Mesendoderm (in vitro differentiated cells): ENCODE measurements at regions not wholly inside any gene's neighbourhood (a gene's known extent, or its start where the extent isn't known, plus 50 kb on each side); places are given as distances from the start of the nearest gene placed in this dataset.

Experiments used
- DNase-seq: peaks from one replicate; pipeline ENCODE4 v3.0.0; 2013
- H2AK5ac ChIP-seq: 2 replicates; pipeline ENCODE4 v1.6.1; 2013; ENCODE audit warnings: low read length, inconsistent platforms
- H2BK120ac ChIP-seq: 2 replicates; pipeline ENCODE4 v1.6.1; 2013; ENCODE audit warnings: low read depth, mild to moderate bottlenecking, low read length, moderate library complexity, mixed read lengths
- H2BK15ac ChIP-seq: replicated peaks from 2 replicates; pipeline ENCODE4 v1.6.1; 2013; ENCODE audit warnings: low read depth, mild to moderate bottlenecking, moderate library complexity
- H2BK5ac ChIP-seq: 2 replicates; pipeline ENCODE4 v1.6.1; 2013; ENCODE audit warnings: low read length, inconsistent platforms
- H3K18ac ChIP-seq: 2 replicates; pipeline ENCODE4 v1.6.1; 2013; ENCODE audit warnings: mild to moderate bottlenecking, low read length, mixed read lengths
- H3K23ac ChIP-seq: one replicate; pipeline ENCODE4 v1.6.1; 2013; ENCODE audit warnings: low read length
- H3K27ac ChIP-seq: 2 replicates; pipeline ENCODE4 v1.5.1; 2013; ENCODE audit warnings: low read depth, mild to moderate bottlenecking, inconsistent platforms, low read length, moderate library complexity
- H3K27me3 ChIP-seq: 2 replicates; pipeline ENCODE4 v1.6.1; 2013; ENCODE audit warnings: low read length, control low read depth, mild to moderate bottlenecking, inconsistent platforms; ENCODE audit not compliant: insufficient read depth, poor library complexity
- H3K36me3 ChIP-seq: 2 replicates; pipeline ENCODE4 v1.6.1; 2013; ENCODE audit warnings: low read length, inconsistent platforms; ENCODE audit not compliant: control insufficient read depth, insufficient read depth
- H3K4ac ChIP-seq: one replicate; pipeline ENCODE4 v1.6.1; 2013; ENCODE audit warnings: low read depth, mild to moderate bottlenecking, low read length, moderate library complexity
- H3K4me1 ChIP-seq: 2 replicates; pipeline ENCODE4 v1.6.1; 2013; ENCODE audit warnings: low read depth, low read length, inconsistent platforms; ENCODE audit not compliant: control insufficient read depth
- H3K4me2 ChIP-seq: 2 replicates; pipeline ENCODE4 v1.6.1; 2013; ENCODE audit warnings: low read length
- H3K4me3 ChIP-seq: 2 replicates; pipeline ENCODE4 v1.5.1; 2013; ENCODE audit warnings: mild to moderate bottlenecking, low read length
- H3K56ac ChIP-seq: one replicate; pipeline ENCODE4 v1.6.1; 2013; ENCODE audit warnings: low read length
- H3K79me1 ChIP-seq: 2 replicates; pipeline ENCODE4 v1.6.1; 2013; ENCODE audit warnings: low read length, inconsistent platforms
- H3K79me2 ChIP-seq: 2 replicates; pipeline ENCODE4 v1.6.1; 2013; ENCODE audit warnings: mild to moderate bottlenecking, low read length; ENCODE audit not compliant: control insufficient read depth, insufficient read depth
- H3K9ac ChIP-seq: 2 replicates; pipeline ENCODE4 v1.6.1; 2013; ENCODE audit warnings: low read length, inconsistent platforms
- H4K5ac ChIP-seq: one replicate; pipeline ENCODE4 v1.6.1; 2013; ENCODE audit warnings: low read length
- H4K8ac ChIP-seq: one replicate; pipeline ENCODE4 v1.6.1; 2013; ENCODE audit warnings: low read depth, mild to moderate bottlenecking, control low read depth, low read length, moderate library complexity
- WGBS: extraction: QIAGEN DNeasy Blood & Tissue Kit; methylation state at CpG from one replicate; pipeline ENCODE4 v1.1.7; 2013; ENCODE audit warnings: low lambda C conversion rate, missing lambda C conversion rate; ENCODE audit not compliant: insufficient coverage; ENCODE audit errors: extremely low coverage; 5-methylcytosine and 5-hydroxymethylcytosine counted together

DNA sequence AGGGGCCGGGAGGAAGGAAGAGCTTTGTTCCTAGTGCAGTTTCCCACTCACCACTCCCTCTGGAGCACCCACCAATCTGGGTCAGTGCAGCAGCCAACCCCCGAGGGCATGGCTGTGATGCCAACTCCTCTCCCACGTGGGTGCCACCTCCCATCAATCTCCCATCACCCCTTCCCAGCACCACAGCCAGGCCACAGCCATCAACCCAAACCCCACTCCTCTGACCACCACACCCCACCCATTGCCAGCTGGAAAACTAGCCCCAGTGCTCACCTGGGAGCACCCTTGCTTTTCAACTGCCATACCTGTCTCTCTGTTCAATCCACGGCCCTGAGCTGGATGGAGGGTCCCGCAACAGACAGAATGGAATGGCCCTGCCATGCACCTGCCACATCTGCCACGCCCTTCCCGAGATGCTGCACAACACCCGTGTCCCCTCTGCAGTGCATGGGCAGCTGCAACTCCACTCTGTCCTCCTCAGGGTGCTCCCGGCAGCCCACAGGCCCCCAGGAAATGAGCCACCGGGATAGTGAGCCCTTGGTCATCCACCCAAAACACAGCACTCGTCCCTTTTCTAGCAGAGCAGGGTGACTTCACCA, 112.4 kb upstream of the ID2 start:
- Histone ChIP-seq H3K36me3 (no peaks in the 10 kb centered on the region), H3K79me2 (no peaks in the 10 kb centered on the region), H2BK15ac (no peak overlapping the region), H3K9ac (no peak overlapping the region), H3K4me2 (no peak overlapping the region), H3K27ac (no peak overlapping the region), H2AK5ac (no peak overlapping the region), H3K56ac (no peak overlapping the region), H3K23ac (no peak overlapping the region), H2BK120ac (no peak overlapping the region), H3K18ac (no peak overlapping the region), H4K5ac (no peak overlapping the region), H3K27me3 (no peaks in the 10 kb centered on the region), H3K79me1 (no peaks in the 10 kb centered on the region), H3K4me3 (no peak overlapping the region), H2BK5ac (no peak overlapping the region), H3K4ac (no peak overlapping the region), H3K4me1 (no peaks in the 10 kb centered on the region), H4K8ac (no peak overlapping the region)
- no peak for DNase-seq
- WGBS, result no CpG with 5 or more reads among the region's 11 CpGs

DNA sequence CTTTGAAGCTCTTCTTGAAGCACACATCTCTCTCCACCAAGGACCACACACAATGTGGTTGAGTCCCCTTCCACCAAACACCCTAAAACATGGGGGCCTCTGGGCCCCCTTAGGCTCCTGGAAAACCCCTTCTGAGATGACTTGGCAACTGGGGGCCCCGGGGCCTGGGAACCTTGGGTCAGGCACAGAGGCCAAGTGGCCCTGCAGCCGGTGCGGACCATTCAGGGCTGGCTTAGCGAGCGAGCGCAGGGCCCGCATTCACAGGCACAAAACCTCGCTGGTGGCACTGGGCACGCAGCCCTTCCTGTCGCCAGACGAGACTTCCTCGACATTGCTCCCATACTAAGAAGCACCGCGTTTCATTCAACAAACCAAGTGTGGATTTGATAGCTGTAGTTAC, 111.2 kb upstream of the ID2 start:
- H3K4ac ChIP-seq, result no peak overlapping the region
- H4K5ac ChIP-seq, result no peak overlapping the region
- H3K79me2 ChIP-seq, result no peaks in the 10 kb centered on the region
- no peaks in the 10 kb centered on the region for H3K27me3 ChIP-seq
- no peak overlapping the region for H3K18ac ChIP-seq
- H3K9ac ChIP-seq, result no peak overlapping the region
- H2BK120ac ChIP-seq, result no peak overlapping the region
- no peak overlapping the region for H3K4me2 ChIP-seq
- WGBS, result no CpG with 5 or more reads among the region's 14 CpGs
- H4K8ac ChIP-seq, result no peak overlapping the region
- no peak overlapping the region for H3K4me3 ChIP-seq
- no peaks in the 10 kb centered on the region for H3K79me1 ChIP-seq
- H3K36me3 ChIP-seq, result no peaks in the 10 kb centered on the region
- H2AK5ac ChIP-seq, result no peak overlapping the region
- no peak overlapping the region for H3K27ac ChIP-seq
- H3K56ac ChIP-seq, result no peak overlapping the region
- no peak overlapping the region for H2BK15ac ChIP-seq
- DNase-seq, result no peak
- H3K23ac ChIP-seq, result no peak overlapping the region
- H3K4me1 ChIP-seq, result no peaks in the 10 kb centered on the region
- H2BK5ac ChIP-seq, result no peak overlapping the region

DNA sequence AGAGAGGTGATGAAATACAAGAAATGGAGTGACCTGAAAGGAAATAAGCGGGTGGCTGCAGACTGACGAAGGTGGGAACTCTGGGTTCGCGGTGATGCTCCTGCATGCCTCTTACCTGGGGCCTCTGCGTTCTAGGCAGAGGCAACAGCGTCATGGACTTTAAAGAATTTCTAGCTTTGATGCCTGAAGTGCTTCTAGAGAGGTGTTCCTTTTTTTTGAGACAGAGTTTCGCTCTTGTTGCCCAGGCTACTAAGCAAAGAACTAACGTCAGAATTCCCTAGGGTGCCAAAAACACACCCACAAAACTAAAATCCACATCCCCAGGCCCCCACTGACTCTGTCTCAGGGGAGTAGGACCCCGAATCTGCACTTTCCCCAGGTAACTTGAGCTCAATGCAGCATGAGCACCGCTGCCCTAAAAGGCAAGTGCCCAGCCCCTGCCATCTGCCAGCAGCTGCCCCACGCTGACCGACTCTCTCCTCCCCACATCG, 110.5 kb upstream of the ID2 start:
- WGBS, result no CpG with 5 or more reads among the region's 13 CpGs
- Histone ChIP-seq H2BK15ac (no peak overlapping the region), H2AK5ac (no peak overlapping the region), H3K79me2 (no peaks in the 10 kb centered on the region), H3K79me1 (no peaks in the 10 kb centered on the region), H4K5ac (no peak overlapping the region), H3K23ac (no peak overlapping the region), H2BK5ac (no peak overlapping the region), H3K4me1 (no peaks in the 10 kb centered on the region), H3K9ac (no peak overlapping the region), H4K8ac (no peak overlapping the region), H3K4me3 (no peak overlapping the region), H2BK120ac (no peak overlapping the region), H3K4ac (no peak overlapping the region), H3K18ac (no peak overlapping the region), H3K4me2 (no peak overlapping the region), H3K27ac (no peak overlapping the region), H3K27me3 (no peaks in the 10 kb centered on the region), H3K36me3 (no peaks in the 10 kb centered on the region), H3K56ac (no peak overlapping the region)
- no peak for DNase-seq

DNA sequence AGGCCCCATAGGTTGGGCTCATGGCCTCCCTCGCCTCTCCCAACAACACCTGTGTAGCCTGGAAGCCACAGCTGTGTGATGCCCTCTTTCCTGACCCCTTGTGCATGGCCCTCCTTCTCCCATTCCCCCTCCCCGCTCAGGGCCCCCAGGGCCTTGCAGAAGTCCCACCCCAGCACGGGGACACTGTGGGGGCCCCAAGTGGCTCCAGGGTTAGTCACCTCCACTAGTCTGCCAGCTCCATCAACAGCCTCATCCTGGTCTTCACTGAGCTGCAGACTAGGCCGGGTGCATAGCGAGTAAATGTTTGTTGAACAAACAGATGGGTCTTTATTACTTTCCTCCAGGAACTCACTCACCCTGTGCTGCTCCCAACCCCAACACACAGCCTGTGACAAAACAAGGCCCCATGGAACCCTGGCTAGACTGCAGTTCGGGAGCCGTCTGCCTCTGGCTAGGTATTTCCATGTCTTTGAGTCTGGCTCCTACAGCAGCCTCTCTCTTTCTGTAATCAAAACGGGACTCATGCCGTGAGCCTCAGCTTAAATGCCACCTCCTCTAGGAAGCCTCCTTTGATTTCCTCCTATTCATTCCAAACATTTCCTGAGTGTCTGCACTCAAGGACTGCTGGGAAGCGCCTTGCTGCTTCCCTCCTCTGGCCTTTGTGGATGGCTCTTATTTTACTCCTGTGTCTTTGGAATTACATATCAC, 109.9 kb upstream of the ID2 start:
- Histone ChIP-seq H3K4ac (no peak overlapping the region), H4K8ac (no peak overlapping the region), H3K36me3 (no peaks in the 10 kb centered on the region), H2BK15ac (no peak overlapping the region), H4K5ac (no peak overlapping the region), H3K27ac (no peak overlapping the region), H3K56ac (no peak overlapping the region), H3K27me3 (no peaks in the 10 kb centered on the region), H3K23ac (no peak overlapping the region), H2BK120ac (no peak overlapping the region), H3K4me2 (no peak overlapping the region), H3K9ac (no peak overlapping the region), H3K18ac (no peak overlapping the region), H2BK5ac (no peak overlapping the region), H3K79me2 (no peaks in the 10 kb centered on the region), H3K79me1 (no peaks in the 10 kb centered on the region), H3K4me3 (no peak overlapping the region), H3K4me1 (no peaks in the 10 kb centered on the region), H2AK5ac (no peak overlapping the region)
- DNase-seq, result no peak
- no CpG with 5 or more reads among the region's 10 CpGs for WGBS

DNA sequence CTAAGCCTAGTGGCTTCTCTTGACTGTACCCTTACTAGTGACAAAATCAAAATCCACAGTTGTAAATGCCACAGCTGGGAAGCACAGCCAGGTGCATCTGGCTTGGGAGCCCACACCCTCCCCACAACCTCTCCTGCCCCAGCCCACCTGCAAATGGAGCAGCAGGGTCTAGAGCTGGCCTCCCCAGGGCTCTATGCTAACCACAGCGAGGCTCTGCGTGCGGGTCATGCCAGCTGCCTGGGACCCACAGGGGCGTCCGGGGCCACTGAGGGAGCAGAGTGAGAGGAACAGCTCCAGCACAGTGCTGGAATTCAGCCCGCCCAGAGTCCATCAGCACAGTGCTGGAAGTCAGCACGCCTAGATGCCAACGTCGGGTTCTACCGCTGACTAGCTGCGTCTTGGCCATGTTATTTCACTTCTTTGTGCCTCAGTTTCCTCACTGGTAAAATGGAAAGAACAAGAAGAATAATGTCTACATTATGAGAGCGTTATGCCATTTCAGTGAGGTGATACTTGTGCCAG, 109.1 kb upstream of the ID2 start:
- Histone ChIP-seq H3K4me3 (no peak overlapping the region), H3K4me2 (no peak overlapping the region), H3K79me1 (no peaks in the 10 kb centered on the region), H3K4ac (no peak overlapping the region), H3K4me1 (no peaks in the 10 kb centered on the region), H4K5ac (no peak overlapping the region), H3K79me2 (no peaks in the 10 kb centered on the region), H2AK5ac (no peak overlapping the region), H4K8ac (no peak overlapping the region), H2BK5ac (no peak overlapping the region), H3K27ac (no peak overlapping the region), H3K27me3 (no peaks in the 10 kb centered on the region), H2BK120ac (no peak overlapping the region), H3K56ac (no peak overlapping the region), H3K18ac (no peak overlapping the region), H3K23ac (no peak overlapping the region), H3K36me3 (no peaks in the 10 kb centered on the region), H3K9ac (no peak overlapping the region), H2BK15ac (no peak overlapping the region)
- DNase-seq, result no peak
- no CpG with 5 or more reads among the region's 12 CpGs for WGBS
